Activated T-cell treated with anti-CD3 and anti-CD28 coated beads for 48 hours (primary cell): ENCODE measurements at regions not wholly inside any gene's neighbourhood (a gene's known extent, or its start where the extent isn't known, plus 50 kb on each side); places are given as distances from the start of the nearest gene placed in this dataset.

ENCODE experiments used
- DNase-seq: peaks from one replicate; pipeline ENCODE4 v3.0.0-alpha.2; 2020; ENCODE audit warnings: low read depth

- peak; percentile 65 for DNase-seq
These were observed 185.1 kb downstream of the CLIC5 start for GRCh38 chr6:45830441-45831139.

- DNase-seq, result no peak
These were observed 185.8 kb downstream of the CLIC5 start for GRCh38 chr6:45829873-45830272.

- no peak for DNase-seq
These were observed 187.6 kb downstream of the CLIC5 start for GRCh38 chr6:45827952-45828530.

GRCh38 chr6:45822873-45823272 is 192.8 kb downstream of the CLIC5 start:
- no peak for DNase-seq

- DNase-seq, result no peak
These were observed 193.3 kb downstream of the CLIC5 start for GRCh38 chr6:45822246-45822812.

- DNase-seq, result no peak
These were observed 197.0 kb downstream of the CLIC5 start for GRCh38 chr6:45818655-45819054.

- DNase-seq, result no peak
These were observed 198.9 kb downstream of the CLIC5 start for GRCh38 chr6:45816674-45817297.

- DNase-seq, result no peak
These were observed 200.1 kb downstream of the CLIC5 start for GRCh38 chr6:45815466-45816125.

- DNase-seq, result no peak
These were observed 200.9 kb downstream of the CLIC5 start for GRCh38 chr6:45814772-45815171.

GRCh38 chr6:45813943-45814342 is 201.7 kb downstream of the CLIC5 start:
- no peak for DNase-seq

GRCh38 chr6:45812922-45813321 is 202.7 kb downstream of the CLIC5 start:
- DNase-seq, result no peak

- DNase-seq, result no peak
These were observed 206.7 kb downstream of the CLIC5 start for GRCh38 chr6:45808917-45809316.

GRCh38 chr6:45808042-45808645 is 207.5 kb downstream of the CLIC5 start:
- DNase-seq, result no peak

- DNase-seq, result no peak
These were observed 208.2 kb downstream of the CLIC5 start for GRCh38 chr6:45807311-45808041.

- DNase-seq, result no peak
These were observed 209.5 kb downstream of the CLIC5 start for GRCh38 chr6:45806172-45806571.

GRCh38 chr6:45803071-45803470 is 212.6 kb downstream of the CLIC5 start:
- DNase-seq, result no peak

- DNase-seq, result peak; percentile 62
These were observed 214.0 kb downstream of the CLIC5 start for GRCh38 chr6:45801471-45802289.

- DNase-seq, result no peak
These were observed 214.7 kb downstream of the CLIC5 start for GRCh38 chr6:45800911-45801310.

GRCh38 chr6:45795678-45796077 is 220.0 kb downstream of the CLIC5 start:
- no peak for DNase-seq

GRCh38 chr6:45794465-45794864 is 221.2 kb downstream of the CLIC5 start:
- no peak for DNase-seq
